SK-N-MC (cell line): ENCODE measurements at regions not wholly inside any gene's neighbourhood (a gene's known extent, or its start where the extent isn't known, plus 50 kb on each side); places are given as distances from the start of the nearest gene placed in this dataset.

Experiments
- EZH2 ChIP-seq: fragments of 200-600 bp; sonication (generic); IDR thresholded peaks from one replicate; pipeline ENCODE4 v1.6.1; 2017; ENCODE audit warnings: antibody characterized with exemption
- POLR2AphosphoS5 ChIP-seq: IDR thresholded peaks from 2 replicates; pipeline ENCODE4 v1.6.1; 2012; ENCODE audit warnings: mild to moderate bottlenecking, low read depth, low read length, borderline replicate concordance

- no peak for TF ChIP-seq POLR2AphosphoS5
- no peak for TF ChIP-seq EZH2
Measured at GRCh38 chr9:79353856-79354520, 217.8 kb upstream of the TLE4 start.
